ENCODE measurements at regions not wholly inside any gene's neighbourhood (a gene's known extent, or its start where the extent isn't known, plus 50 kb on each side); places are given as distances from the start of the nearest gene placed in this dataset.

DNA sequence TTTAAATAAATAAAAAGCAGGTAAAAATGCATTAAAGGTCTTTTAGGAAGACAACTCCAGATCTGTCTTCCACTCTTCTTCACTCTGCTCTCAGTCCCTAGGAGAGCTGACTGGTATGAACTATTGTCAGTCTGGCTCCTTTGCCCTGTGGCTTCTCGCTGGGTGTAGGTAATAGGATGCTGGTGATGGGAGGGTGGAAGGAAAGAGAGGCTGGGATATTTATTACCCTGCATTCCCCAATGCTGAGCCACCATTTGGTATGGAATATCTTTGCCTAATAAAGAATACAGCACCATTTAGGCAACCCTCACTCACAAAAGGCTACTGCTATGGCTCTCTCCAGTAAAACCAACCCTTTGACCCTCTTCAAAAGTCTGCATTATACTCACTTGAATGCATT, 326.9 kb downstream of the CNTN3 start:
- no peaks in the 10 kb centered on the region for H3K9me3 ChIP-seq
- no peak overlapping the region for H3K4me3 ChIP-seq
- no peaks in the 10 kb centered on the region for H3K36me3 ChIP-seq
- no peak for TF ChIP-seq POLR2AphosphoS5 (IDR thresholded peaks at IDR 0.05)
- no peak for TF ChIP-seq POLR2A (IDR thresholded peaks at IDR 0.05)
- no peak for TF ChIP-seq EP300 (IDR thresholded peaks at IDR 0.05)
- TF ChIP-seq, protein P1, sequence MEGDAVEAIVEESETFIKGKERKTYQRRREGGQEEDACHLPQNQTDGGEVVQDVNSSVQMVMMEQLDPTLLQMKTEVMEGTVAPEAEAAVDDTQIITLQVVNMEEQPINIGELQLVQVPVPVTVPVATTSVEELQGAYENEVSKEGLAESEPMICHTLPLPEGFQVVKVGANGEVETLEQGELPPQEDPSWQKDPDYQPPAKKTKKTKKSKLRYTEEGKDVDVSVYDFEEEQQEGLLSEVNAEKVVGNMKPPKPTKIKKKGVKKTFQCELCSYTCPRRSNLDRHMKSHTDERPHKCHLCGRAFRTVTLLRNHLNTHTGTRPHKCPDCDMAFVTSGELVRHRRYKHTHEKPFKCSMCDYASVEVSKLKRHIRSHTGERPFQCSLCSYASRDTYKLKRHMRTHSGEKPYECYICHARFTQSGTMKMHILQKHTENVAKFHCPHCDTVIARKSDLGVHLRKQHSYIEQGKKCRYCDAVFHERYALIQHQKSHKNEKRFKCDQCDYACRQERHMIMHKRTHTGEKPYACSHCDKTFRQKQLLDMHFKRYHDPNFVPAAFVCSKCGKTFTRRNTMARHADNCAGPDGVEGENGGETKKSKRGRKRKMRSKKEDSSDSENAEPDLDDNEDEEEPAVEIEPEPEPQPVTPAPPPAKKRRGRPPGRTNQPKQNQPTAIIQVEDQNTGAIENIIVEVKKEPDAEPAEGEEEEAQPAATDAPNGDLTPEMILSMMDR (IDR thresholded peaks at IDR 0.05) = no peak
- intact Hi-C loops (cut with DNase I; ENCODE audit: low total_unique reads) = no loop called here
- H3K4me1 ChIP-seq = no peaks in the 10 kb centered on the region
- no peak overlapping the region for H3K27ac ChIP-seq
- H3K27me3 ChIP-seq = no peaks in the 10 kb centered on the region
- 81 to 93% (median 88%) methylated on average over 1 of the region's 1 CpG for WGBS, 5 donors
- DNase-seq = no peak

DNA sequence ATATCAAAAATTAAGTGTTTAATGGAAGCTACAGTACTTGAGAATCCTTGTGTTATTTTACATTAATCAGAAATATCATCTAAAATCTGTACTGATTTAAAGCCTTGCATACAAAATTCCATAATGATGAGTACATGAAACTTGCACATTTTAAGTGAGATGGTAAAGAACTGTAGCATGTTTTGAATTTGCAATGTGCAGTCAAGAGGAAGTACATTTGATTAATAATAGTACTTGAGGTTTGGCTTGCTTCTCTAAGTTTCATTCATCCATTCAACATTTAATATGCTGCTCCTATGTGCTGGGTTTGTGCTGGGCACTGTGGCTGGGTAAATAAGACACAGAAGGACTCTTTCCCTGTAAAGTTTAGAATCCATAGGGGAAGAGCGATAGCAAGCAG, 332.3 kb downstream of the CNTN3 start:
- Histone ChIP-seq H3K36me3 (no peaks in the 10 kb centered on the region), H3K4me3 (no peak overlapping the region), H3K9me3 (peaks cover 0 to 15% (median 6%) of the 10 kb centered on the region in 4 donors), H3K4me1 (no peaks in the 10 kb centered on the region), H3K27ac (no peak overlapping the region), H3K27me3 (no peaks in the 10 kb centered on the region)
- WGBS, 5 donors = 90 to 98% (median 95%) methylated on average over 1 of the region's 1 CpG
- no peak for DNase-seq
- intact Hi-C loops (cut with DNase I; ENCODE audit: low total_unique reads) = no loop called here
- TF ChIP-seq EP300 (IDR thresholded peaks at IDR 0.05) (no peak), POLR2AphosphoS5 (IDR thresholded peaks at IDR 0.05) (no peak), POLR2A (IDR thresholded peaks at IDR 0.05) (no peak)
- TF ChIP-seq, protein P1 (IDR thresholded peaks at IDR 0.05) = no peak

DNA sequence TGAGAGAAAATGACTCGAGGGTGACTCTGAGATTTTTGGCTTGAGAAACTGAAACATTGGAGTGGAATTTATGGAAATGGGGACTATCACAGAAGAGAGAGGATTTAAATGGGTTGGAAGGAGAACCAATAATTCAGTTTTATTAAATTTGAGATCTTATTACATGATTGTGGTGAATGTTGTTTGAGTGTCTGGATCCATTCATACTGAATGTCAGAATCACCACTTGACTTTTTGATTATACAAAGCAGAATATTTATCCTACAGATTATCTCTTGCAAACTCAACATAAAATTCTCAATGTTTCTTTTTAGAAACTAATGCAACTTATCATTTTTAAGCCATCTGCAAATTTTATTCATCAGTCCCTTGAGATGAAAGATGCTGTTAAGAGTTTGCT, 332.8 kb downstream of the CNTN3 start:
- intact Hi-C loops (cut with DNase I; ENCODE audit: low total_unique reads) = no loop called here

DNA sequence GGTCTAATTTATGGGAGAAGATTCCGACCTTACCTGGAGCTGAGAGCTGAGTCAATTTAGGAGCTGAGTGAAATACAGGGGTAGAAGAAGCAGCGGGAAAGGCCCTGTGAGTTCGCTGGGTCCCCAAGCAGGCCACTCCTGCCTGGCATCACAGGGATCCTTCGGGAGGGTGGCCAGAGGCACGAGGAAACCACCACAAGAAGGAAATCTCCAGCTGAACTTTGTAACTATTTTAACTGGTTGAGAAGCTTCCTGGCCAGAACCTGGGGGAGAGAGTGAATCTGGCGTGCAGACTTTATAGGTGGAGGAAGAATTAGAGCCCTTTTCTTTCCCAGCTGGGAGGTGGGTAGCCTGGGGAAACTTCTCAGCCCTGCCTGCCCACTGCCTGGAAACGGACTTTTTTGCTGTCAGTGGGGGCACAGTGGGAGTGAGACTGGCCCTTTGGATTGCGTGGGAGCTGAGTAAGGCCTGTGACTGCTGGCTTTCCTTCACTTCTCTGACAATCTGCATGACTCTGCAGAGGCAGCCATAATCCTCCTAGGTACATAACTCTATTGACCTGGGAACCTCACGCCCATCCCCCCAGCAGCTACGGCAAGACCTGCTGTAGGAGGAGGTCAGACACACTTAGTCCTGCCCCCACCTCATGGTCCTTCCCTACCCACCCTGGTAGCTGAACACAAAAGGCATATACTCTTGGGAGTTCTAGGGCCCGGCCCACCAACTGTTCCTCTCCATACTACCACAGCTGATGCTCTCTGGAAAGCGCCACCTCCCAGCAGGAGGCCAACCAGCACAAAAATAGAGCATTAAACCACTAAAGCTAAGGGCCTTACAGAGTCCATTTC, 340.7 kb downstream of the CNTN3 start:
- 78 to 87% (median 81%) methylated on average over 12 of the region's 12 CpGs for WGBS, 5 donors
- intact Hi-C loops (cut with DNase I; ENCODE audit: low total_unique reads) = no loop called here
- DNase-seq = no peak

More for the DNA sequence above, 332.8 kb downstream of the CNTN3 start:
- 52 to 88% (median 73%) methylated on average over 1 of the region's 1 CpG for WGBS, 5 donors
- no peak for DNase-seq
- Histone ChIP-seq H3K36me3 (no peaks in the 10 kb centered on the region), H3K4me3 (no peak overlapping the region), H3K27ac (no peak overlapping the region), H3K4me1 (no peaks in the 10 kb centered on the region), H3K27me3 (no peaks in the 10 kb centered on the region), H3K9me3 (peaks cover 0 to 17% (median 6%) of the 10 kb centered on the region in 4 donors)
- TF ChIP-seq POLR2A (IDR thresholded peaks at IDR 0.05) (no peak), POLR2AphosphoS5 (IDR thresholded peaks at IDR 0.05) (no peak), EP300 (IDR thresholded peaks at IDR 0.05) (no peak)
- TF ChIP-seq, protein P1 (IDR thresholded peaks at IDR 0.05) = no peak

More for the DNA sequence above, 340.7 kb downstream of the CNTN3 start:
- no peaks in the 10 kb centered on the region for H3K27me3 ChIP-seq
- H3K36me3 ChIP-seq = no peaks in the 10 kb centered on the region
- no peak overlapping the region for H3K27ac ChIP-seq
- H3K9me3 ChIP-seq = peaks cover 0 to 17% (median 5%) of the 10 kb centered on the region in 4 donors
- no peaks in the 10 kb centered on the region for H3K4me1 ChIP-seq
- no peak overlapping the region for H3K4me3 ChIP-seq
- TF ChIP-seq EP300 (IDR thresholded peaks at IDR 0.05) (no peak), POLR2A (IDR thresholded peaks at IDR 0.05) (no peak), POLR2AphosphoS5 (IDR thresholded peaks at IDR 0.05) (no peak)
- TF ChIP-seq, protein P1 (IDR thresholded peaks at IDR 0.05) = no peak

Measured in stomach (tissue), 8 donors.